Heart left ventricle (tissue), 16 donors: ENCODE measurements at regions not wholly inside any gene's neighbourhood (a gene's known extent, or its start where the extent isn't known, plus 50 kb on each side); places are given as distances from the start of the nearest gene placed in this dataset.

ENCODE experiments used
- ATAC-seq, 4 donors: fragments of 200-7000 bp; cut with Tn5 transposase; one replicate each; pipeline ENCODE4 v1.9.1; 2020 to 2022; ENCODE audit warnings: moderate library complexity in 4 of 4, mild to moderate bottlenecking in 3 of 4, moderate number of reproducible peaks in 1 of 4
- DNase-seq, 5 donors: peaks; one replicate each; pipeline ENCODE4 v3.0.0-alpha.2; 2020
- H3K27ac ChIP-seq, 12 donors: fragments of 200-600 bp; sonication (generic) in 4 of 12; one replicate each; pipeline versions ENCODE4 v1.5.0 to v1.8.0; 2016 to 2022; ENCODE audit warnings: mild to moderate bottlenecking in 2 of 12
- H3K27me3 ChIP-seq, 9 donors: fragments of 200-600 bp; sonication (generic) in 2 of 9; one replicate each; pipeline versions ENCODE4 v1.5.1 to v1.8.0; 2016 to 2022; ENCODE audit warnings: mild to moderate bottlenecking in 3 of 9
- H3K36me3 ChIP-seq, 9 donors: fragments of 200-600 bp; sonication (generic) in 2 of 9; one replicate each; pipeline versions ENCODE4 v1.5.0 to v1.8.0; 2018 to 2022; ENCODE audit warnings: mild to moderate bottlenecking in 2 of 9
- H3K4me1 ChIP-seq, 12 donors: fragments of 200-600 bp; sonication (generic) in 4 of 12; one replicate each; pipeline versions ENCODE4 v1.5.0 to v1.8.0; 2016 to 2022; ENCODE audit warnings: mild to moderate bottlenecking in 3 of 12
- H3K4me3 ChIP-seq, 12 donors: fragments of 200-600 bp; sonication (generic) in 4 of 12; one replicate each; pipeline versions ENCODE4 v1.5.0 to v1.8.0; 2017 to 2022; ENCODE audit warnings: mild to moderate bottlenecking in 9 of 12, moderate library complexity in 4 of 12
- H3K9me3 ChIP-seq, 12 donors: fragments of 200-600 bp; sonication (generic) in 4 of 12; one replicate each; pipeline versions ENCODE4 v1.5.0 to v1.8.0; 2016 to 2022; ENCODE audit warnings: mild to moderate bottlenecking in 1 of 12
- POLR2A ChIP-seq, 2 donors: fragments of 450-650 bp; IDR thresholded peaks; one replicate each; pipeline ENCODE4 v1.6.1; 2017; ENCODE audit warnings: antibody characterized with exemption in 2 of 2, mild to moderate bottlenecking in 2 of 2, moderate library complexity in 2 of 2
- WGBS, 4 donors: extraction: QIAGEN DNeasy Blood & Tissue Kit in 2 of 4; methylation state at CpG; one replicate each; pipeline versions ENCODE4 v1.1.5 to v1.1.7; 2013 to 2018; 5-methylcytosine and 5-hydroxymethylcytosine counted together
- intact Hi-C, 10 donors: fragments of 100-400 bp; cut with DNase I; formaldehyde crosslinking; loops; one replicate each; pipeline versions ENCODE4 v1.11.1 to v1.14.2; 2022
- TF ChIP-seq, protein P1 (sequence below), 12 donors: fragments of 200-600 bp; sonication (generic) in 4 of 12; IDR thresholded peaks; one replicate each; pipeline versions ENCODE4 v1.5.0 to v1.8.0; 2018 to 2022; ENCODE audit warnings: antibody characterized with exemption in 12 of 12, mild to moderate bottlenecking in 5 of 12
- donor health status: ischemic (EF 13 %, LVEDD 7.1; RV severe dilation, severe dysfunction).
- donor health status: healthy with polysubstance abuse.
- donor health status: DM: no; HTN: yes; CAD: no.
- donor health status: DM: no; HTN: no; CAD: no.
- donor health status: ischemic (EF 25% LVEDD 6.9; RV normal size, moderate dysfunction).
- donor health status: ischemic (EF 25% LVEDD 5.7; RV mildly dilated, moderate dysfunction).
- donor health status: healthy.
- donor health status: DM: yes; HTN: yes; CAD: no.
- donor health status: ischemic (EF 35%, LVEDD 5.7; RV mildly dilated, moderate dysfunction).
- donor health status: nonischemic (EF 11% LVEDD 7.7; RV severe dilation, severe dysfunction).
- donor health status: DM: yes; HTN: yes; CAD: no.
- donor health status: PGD.
- donor health status: ischemic (EF 29% LVEDD 5.4; RV normal size, mild dysfunction).
- donor health status: nonischemic (EF 23%, LVEDD 6.1; RV moderate dilation, normal function).

DNA sequence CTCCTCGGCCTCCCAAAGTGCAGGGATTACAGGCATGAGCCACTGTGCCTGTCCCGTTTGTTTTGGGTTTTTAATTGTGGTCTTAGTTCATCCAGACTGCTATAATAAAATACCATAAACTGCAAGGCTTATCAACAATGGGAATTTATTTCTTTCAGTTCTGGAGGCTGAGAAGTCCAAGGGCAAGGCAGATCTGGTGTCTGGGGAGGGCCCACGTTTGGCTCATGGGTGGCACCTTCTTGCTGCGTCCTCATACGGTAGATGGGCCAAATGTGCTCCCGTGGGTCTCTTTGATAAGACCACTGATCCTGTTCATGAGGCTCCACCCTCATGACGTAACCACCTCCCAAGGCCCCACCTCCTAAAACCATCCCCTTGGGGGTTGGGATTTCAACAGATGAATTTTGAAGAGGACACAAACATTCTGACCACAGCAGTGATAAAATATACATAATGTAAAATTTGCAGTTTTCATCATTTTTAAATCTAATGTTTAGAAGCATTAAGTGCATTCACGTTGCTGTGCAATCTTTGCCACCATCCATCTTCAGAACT lies 133.4 kb upstream of the ERRFI1 start:
- H3K4me1 ChIP-seq: peaks cover 0 to 7% (median 0%) of the 10 kb centered on the region in 12 donors
- H3K27ac ChIP-seq: no peak overlapping the region
- 82 to 90% (median 86%) methylated on average over 8 of the region's 8 CpGs for WGBS, 4 donors
- H3K27me3 ChIP-seq: no peaks in the 10 kb centered on the region
- intact Hi-C loops: no loop called here
- TF ChIP-seq, protein P1, sequence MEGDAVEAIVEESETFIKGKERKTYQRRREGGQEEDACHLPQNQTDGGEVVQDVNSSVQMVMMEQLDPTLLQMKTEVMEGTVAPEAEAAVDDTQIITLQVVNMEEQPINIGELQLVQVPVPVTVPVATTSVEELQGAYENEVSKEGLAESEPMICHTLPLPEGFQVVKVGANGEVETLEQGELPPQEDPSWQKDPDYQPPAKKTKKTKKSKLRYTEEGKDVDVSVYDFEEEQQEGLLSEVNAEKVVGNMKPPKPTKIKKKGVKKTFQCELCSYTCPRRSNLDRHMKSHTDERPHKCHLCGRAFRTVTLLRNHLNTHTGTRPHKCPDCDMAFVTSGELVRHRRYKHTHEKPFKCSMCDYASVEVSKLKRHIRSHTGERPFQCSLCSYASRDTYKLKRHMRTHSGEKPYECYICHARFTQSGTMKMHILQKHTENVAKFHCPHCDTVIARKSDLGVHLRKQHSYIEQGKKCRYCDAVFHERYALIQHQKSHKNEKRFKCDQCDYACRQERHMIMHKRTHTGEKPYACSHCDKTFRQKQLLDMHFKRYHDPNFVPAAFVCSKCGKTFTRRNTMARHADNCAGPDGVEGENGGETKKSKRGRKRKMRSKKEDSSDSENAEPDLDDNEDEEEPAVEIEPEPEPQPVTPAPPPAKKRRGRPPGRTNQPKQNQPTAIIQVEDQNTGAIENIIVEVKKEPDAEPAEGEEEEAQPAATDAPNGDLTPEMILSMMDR (IDR thresholded peaks at IDR 0.05): no peak
- no peak for TF ChIP-seq POLR2A (IDR thresholded peaks at IDR 0.05)
- no peak overlapping the region for H3K4me3 ChIP-seq
- H3K36me3 ChIP-seq: no peaks in the 10 kb centered on the region
- ATAC-seq: no peak
- DNase-seq: no peak
- H3K9me3 ChIP-seq: no peaks in the 10 kb centered on the region

DNA sequence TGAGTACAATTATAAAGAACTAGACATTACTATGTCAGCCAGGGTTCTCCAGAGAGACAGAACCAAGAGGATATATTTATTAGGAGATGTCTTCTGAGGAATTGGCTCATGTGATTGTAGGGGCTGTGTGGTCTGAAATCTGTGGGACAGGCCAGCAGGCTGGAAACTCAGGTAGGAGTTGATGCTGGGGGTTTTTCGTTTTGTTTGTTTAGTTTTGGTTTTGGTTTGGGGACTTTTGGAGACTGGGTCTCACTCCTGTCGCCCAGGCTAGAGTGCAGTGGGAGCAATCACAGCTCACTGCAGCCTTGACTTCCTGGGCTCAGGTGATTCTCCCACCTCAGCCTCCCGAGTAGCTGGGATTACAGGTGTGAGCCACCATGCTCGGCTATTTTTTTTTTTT lies 132.9 kb upstream of the ERRFI1 start:
- TF ChIP-seq POLR2A (IDR thresholded peaks at IDR 0.05): no peak
- TF ChIP-seq, protein P1 (IDR thresholded peaks at IDR 0.05): no peak
- Histone ChIP-seq H3K4me3 (no peak overlapping the region), H3K4me1 (peaks cover 0 to 7% (median 0%) of the 10 kb centered on the region in 12 donors), H3K36me3 (no peaks in the 10 kb centered on the region), H3K27ac (no peak overlapping the region), H3K9me3 (no peaks in the 10 kb centered on the region), H3K27me3 (no peaks in the 10 kb centered on the region)
- intact Hi-C loops: no loop called here
- no peak for ATAC-seq
- DNase-seq: no peak
- 89 to 95% (median 95%) methylated on average over 4 of the region's 4 CpGs for WGBS, 4 donors

DNA sequence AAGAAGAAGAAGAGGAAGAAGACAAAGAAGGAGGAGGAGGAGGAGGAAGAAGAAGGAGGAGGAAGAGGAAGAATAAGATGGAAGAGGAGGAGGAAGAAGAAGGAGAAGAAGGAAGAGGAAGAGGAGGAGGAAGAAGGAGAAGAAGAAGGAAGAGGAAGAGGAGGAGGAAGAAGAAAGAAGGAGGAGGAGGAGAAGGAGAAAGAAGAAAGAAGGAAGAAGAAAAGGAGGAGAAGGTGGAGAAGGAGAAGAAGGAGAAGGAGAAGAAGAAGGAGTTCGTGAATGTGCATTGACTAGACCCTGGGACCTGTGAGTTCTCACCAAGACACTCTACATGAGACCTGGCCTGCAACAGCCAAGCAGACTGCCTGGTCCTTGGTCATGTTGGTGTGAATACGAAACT lies 131.7 kb upstream of the ERRFI1 start:
- TF ChIP-seq POLR2A (IDR thresholded peaks at IDR 0.05): no peak
- Histone ChIP-seq H3K4me1 (peaks cover 0 to 7% (median 0%) of the 10 kb centered on the region in 12 donors), H3K27me3 (no peaks in the 10 kb centered on the region), H3K9me3 (no peaks in the 10 kb centered on the region), H3K36me3 (no peaks in the 10 kb centered on the region), H3K27ac (no peak overlapping the region), H3K4me3 (no peak overlapping the region)
- 91 to 93% (median 92%) methylated on average over 2 of the region's 2 CpGs for WGBS, 4 donors
- no peak for ATAC-seq
- no peak for DNase-seq
- intact Hi-C loops: no loop called here

DNA sequence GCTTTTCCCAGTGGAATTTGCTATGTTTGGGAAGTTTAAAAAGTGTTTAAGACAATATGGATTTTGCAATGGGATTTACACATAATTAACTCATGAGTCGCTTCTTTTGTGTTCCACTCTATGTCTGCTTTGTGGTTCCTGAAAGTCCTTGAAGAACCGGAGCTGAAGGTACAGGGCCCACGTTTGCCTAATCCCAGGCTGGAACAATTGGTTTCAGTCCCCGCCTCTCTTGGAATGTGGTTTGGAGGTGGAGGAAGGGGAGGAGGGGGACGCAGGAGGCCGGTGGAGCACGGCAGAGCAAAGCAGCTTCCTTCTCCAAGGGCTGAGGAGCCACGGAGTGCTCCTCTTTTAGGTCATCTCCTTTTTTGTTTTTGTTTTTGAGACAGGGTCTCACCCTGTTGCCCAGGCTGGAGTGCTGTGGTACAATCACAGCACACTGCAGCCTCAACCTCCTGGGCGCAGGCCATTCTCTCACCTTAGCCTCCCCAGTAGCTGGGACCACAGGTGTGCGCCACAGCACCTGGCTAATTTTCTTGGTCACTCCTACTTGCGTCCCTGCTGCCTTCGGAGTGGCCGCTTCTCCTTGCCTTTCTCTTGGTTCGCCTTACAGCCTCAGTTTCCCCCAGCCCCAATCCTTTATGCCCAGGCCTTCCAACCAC lies 129.5 kb upstream of the ERRFI1 start:
- Histone ChIP-seq H3K9me3 (no peaks in the 10 kb centered on the region), H3K36me3 (no peaks in the 10 kb centered on the region), H3K4me1 (peaks cover 0 to 13% (median 0%) of the 10 kb centered on the region in 12 donors), H3K27me3 (no peaks in the 10 kb centered on the region), H3K27ac (no peak overlapping the region), H3K4me3 (no peak overlapping the region)
- DNase-seq (no peak), ATAC-seq (no peak)
- TF ChIP-seq, protein P1 (IDR thresholded peaks at IDR 0.05): no peak
- TF ChIP-seq POLR2A (IDR thresholded peaks at IDR 0.05): no peak
- 59 to 65% (median 62%) methylated on average over 14 of the region's 14 CpGs for WGBS, 4 donors
- intact Hi-C loops: no loop called here
